ENCODE measurements at regions not wholly inside any gene's neighbourhood (a gene's known extent, or its start where the extent isn't known, plus 50 kb on each side); places are given as distances from the start of the nearest gene placed in this dataset.

- TF ChIP-seq EZH2phosphoT487 (IDR thresholded peaks at IDR 0.05; ENCODE audit: low read depth, severe bottlenecking, unreplicated experiment): no peak
- TF ChIP-seq CTCF (IDR thresholded peaks at IDR 0.05; ENCODE audit: poor library complexity): no peak
Measured at GRCh38 chr3:41120460-41120859, 78.8 kb upstream of the CTNNB1 start.

All from hepatocyte (in vitro differentiated cells).